ENCODE measurements at regions not wholly inside any gene's neighbourhood (a gene's known extent, or its start where the extent isn't known, plus 50 kb on each side); places are given as distances from the start of the nearest gene placed in this dataset.

GRCh38 chr20:41913146-41913545 lies 295.0 kb upstream of the CHD6 start:
- H3K9me3 Mint-ChIP-seq (ENCODE audit: low read depth) = peaks cover 4% of the 10 kb centered on the region
- no peak overlapping the region for H3K4me3 Mint-ChIP-seq
- H3K4me1 Mint-ChIP-seq (ENCODE audit: low read depth) = no peaks in the 10 kb centered on the region
- no peaks in the 10 kb centered on the region for H3K36me3 Mint-ChIP-seq
- no peak overlapping the region for H3K27ac Mint-ChIP-seq
- H3K27me3 Mint-ChIP-seq = peaks cover 19% of the 10 kb centered on the region

- Mint-ChIP-seq H3K27me3 (peaks cover 11% of the 10 kb centered on the region), H3K36me3 (no peaks in the 10 kb centered on the region), H3K9me3 (ENCODE audit: low read depth) (peaks cover 4% of the 10 kb centered on the region), H3K4me1 (ENCODE audit: low read depth) (no peaks in the 10 kb centered on the region), H3K27ac (no peak overlapping the region), H3K4me3 (no peak overlapping the region)
Measured at GRCh38 chr20:41910558-41910957, 292.4 kb upstream of the CHD6 start.

DNA sequence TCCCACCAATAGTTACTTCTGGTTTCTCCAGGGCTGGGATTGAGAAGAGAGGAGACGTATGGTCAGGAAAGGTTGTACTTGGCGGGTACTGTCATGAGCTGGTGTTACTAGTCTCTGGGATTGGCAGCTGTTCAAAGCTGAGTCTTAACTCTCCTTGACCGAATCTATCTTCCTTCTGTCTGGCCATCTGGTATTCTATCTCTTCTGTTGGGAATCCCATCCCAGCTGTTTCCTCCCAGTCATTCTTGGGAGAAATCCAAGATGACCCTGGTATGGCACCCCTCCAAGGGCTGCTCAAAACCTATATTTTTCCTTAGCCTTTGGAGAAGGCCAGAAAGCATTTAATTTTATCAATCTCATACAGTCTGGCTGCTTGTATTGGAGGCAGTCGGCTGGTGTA lies 287.0 kb upstream of the CHD6 start:
- Mint-ChIP-seq H3K4me1 (ENCODE audit: low read depth) (no peaks in the 10 kb centered on the region), H3K27ac (no peak overlapping the region), H3K36me3 (no peaks in the 10 kb centered on the region), H3K4me3 (no peak overlapping the region), H3K9me3 (ENCODE audit: low read depth) (no peaks in the 10 kb centered on the region), H3K27me3 (peaks cover 1% of the 10 kb centered on the region)

- no peak overlapping the region for H3K27ac Mint-ChIP-seq
- peaks cover 1% of the 10 kb centered on the region for H3K27me3 Mint-ChIP-seq
- H3K9me3 Mint-ChIP-seq (ENCODE audit: low read depth) = no peaks in the 10 kb centered on the region
- no peak overlapping the region for H3K4me3 Mint-ChIP-seq
- H3K36me3 Mint-ChIP-seq = no peaks in the 10 kb centered on the region
- no peaks in the 10 kb centered on the region for H3K4me1 Mint-ChIP-seq (ENCODE audit: low read depth)
Measured at GRCh38 chr20:41903586-41903985, 285.4 kb upstream of the CHD6 start.

GRCh38 chr20:41902346-41902745 lies 284.2 kb upstream of the CHD6 start:
- Mint-ChIP-seq H3K9me3 (ENCODE audit: low read depth) (no peaks in the 10 kb centered on the region), H3K4me1 (ENCODE audit: low read depth) (no peaks in the 10 kb centered on the region), H3K36me3 (no peaks in the 10 kb centered on the region), H3K27me3 (peaks cover 1% of the 10 kb centered on the region), H3K27ac (no peak overlapping the region), H3K4me3 (no peak overlapping the region)

- Mint-ChIP-seq H3K4me3 (no peak overlapping the region), H3K27ac (no peak overlapping the region), H3K9me3 (ENCODE audit: low read depth) (no peaks in the 10 kb centered on the region), H3K27me3 (peaks cover 3% of the 10 kb centered on the region), H3K36me3 (no peaks in the 10 kb centered on the region), H3K4me1 (ENCODE audit: low read depth) (no peaks in the 10 kb centered on the region)
Measured at GRCh38 chr20:41900201-41900691, 282.1 kb upstream of the CHD6 start.

DNA sequence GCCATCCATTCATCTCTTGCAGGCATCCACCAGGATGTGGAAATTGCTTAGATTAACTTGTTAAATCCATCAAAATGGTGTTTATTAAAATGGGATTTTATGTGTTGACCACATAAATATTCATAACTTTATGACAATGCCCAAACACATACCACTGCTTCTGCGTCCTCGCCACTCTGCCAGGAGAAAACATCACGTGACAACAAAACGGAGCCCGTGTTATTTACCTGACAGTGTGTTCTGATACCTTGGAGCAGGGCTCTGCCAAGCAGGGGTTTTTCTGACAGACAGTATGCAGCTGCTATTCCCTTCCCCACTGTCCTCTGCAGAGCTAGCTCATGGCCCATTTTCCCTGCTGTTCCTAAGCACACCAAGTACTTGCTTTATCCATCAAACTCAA lies 279.5 kb upstream of the CHD6 start:
- Mint-ChIP-seq H3K36me3 (no peaks in the 10 kb centered on the region), H3K4me3 (no peak overlapping the region), H3K9me3 (ENCODE audit: low read depth) (no peaks in the 10 kb centered on the region), H3K27me3 (peaks cover 5% of the 10 kb centered on the region), H3K27ac (no peak overlapping the region), H3K4me1 (ENCODE audit: low read depth) (no peaks in the 10 kb centered on the region)

- Mint-ChIP-seq H3K36me3 (no peaks in the 10 kb centered on the region), H3K4me3 (no peak overlapping the region), H3K9me3 (ENCODE audit: low read depth) (no peaks in the 10 kb centered on the region), H3K27me3 (peaks cover 4% of the 10 kb centered on the region), H3K27ac (no peak overlapping the region), H3K4me1 (ENCODE audit: low read depth) (no peaks in the 10 kb centered on the region)
Measured at GRCh38 chr20:41895241-41896032, 277.3 kb upstream of the CHD6 start.

DNA sequence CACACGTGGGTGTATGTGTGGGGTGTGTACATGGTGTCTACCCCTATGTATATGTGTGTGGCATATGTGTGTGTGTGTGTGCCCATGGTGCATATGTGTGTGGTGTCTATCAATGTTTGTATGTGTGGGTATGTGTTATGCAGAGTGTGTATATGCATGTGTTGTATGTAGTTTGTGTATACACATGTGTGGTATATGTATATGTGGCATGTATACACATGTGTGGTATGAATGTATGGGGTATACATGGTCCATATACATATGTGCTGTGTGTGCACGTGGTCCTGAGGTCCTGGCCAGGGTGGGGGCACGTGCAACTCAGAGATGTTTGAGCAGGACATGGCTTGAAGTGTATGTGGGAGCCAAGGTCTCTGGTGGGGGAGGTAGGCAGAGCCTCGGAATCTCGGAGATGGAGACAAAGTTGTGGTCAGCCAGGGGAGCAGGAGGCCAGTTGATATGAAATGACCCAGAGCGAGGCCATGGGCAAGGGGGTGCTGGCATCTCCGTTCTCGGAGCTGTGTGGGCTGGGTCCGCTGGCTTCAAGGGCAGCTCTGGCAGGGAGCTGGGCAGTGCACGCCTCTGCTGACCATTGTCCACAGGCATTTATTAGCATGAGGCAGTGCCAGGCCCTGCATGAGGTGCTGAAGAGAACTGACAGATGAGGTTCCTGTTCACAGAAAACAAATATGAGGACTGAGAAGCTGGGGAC lies 276.2 kb upstream of the CHD6 start:
- Mint-ChIP-seq H3K27ac (no peak overlapping the region), H3K4me1 (ENCODE audit: low read depth) (no peaks in the 10 kb centered on the region), H3K9me3 (ENCODE audit: low read depth) (no peaks in the 10 kb centered on the region), H3K36me3 (no peaks in the 10 kb centered on the region), H3K27me3 (peaks cover 4% of the 10 kb centered on the region), H3K4me3 (no peak overlapping the region)

DNA sequence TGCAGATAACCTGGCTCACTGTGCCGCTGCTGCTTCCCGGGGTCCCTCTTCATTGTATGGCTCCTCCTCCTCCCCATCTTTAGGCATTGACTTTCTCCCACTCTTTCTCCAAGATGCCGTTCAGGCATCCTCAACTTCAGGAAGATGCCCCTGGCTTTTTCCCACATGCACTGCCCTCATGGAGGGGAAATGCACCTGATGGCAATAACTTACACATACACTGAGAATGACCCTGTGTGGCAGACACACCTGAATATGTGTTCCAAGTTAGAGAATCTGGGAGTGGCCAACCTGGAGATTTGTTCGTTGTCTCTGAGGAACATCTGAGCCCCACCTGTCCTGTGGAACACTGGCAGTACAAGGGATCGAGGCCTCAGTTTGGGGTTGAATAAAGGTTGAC lies 273.9 kb upstream of the CHD6 start:
- peaks cover 7% of the 10 kb centered on the region for H3K27me3 Mint-ChIP-seq
- no peaks in the 10 kb centered on the region for H3K9me3 Mint-ChIP-seq (ENCODE audit: low read depth)
- H3K4me1 Mint-ChIP-seq (ENCODE audit: low read depth) = no peaks in the 10 kb centered on the region
- no peaks in the 10 kb centered on the region for H3K36me3 Mint-ChIP-seq
- H3K4me3 Mint-ChIP-seq = no peak overlapping the region
- H3K27ac Mint-ChIP-seq = no peak overlapping the region

GRCh38 chr20:41889844-41890224 lies 271.7 kb upstream of the CHD6 start:
- Mint-ChIP-seq H3K27ac (no peak overlapping the region), H3K4me3 (no peak overlapping the region), H3K9me3 (ENCODE audit: low read depth) (no peaks in the 10 kb centered on the region), H3K4me1 (ENCODE audit: low read depth) (no peaks in the 10 kb centered on the region), H3K27me3 (peaks cover 5% of the 10 kb centered on the region), H3K36me3 (no peaks in the 10 kb centered on the region)

- H3K4me1 Mint-ChIP-seq (ENCODE audit: low read depth) = no peaks in the 10 kb centered on the region
- peaks cover 3% of the 10 kb centered on the region for H3K27me3 Mint-ChIP-seq
- no peak overlapping the region for H3K27ac Mint-ChIP-seq
- H3K36me3 Mint-ChIP-seq = no peaks in the 10 kb centered on the region
- H3K4me3 Mint-ChIP-seq = no peak overlapping the region
- H3K9me3 Mint-ChIP-seq (ENCODE audit: low read depth) = no peaks in the 10 kb centered on the region
Measured at GRCh38 chr20:41889126-41889843, 271.1 kb upstream of the CHD6 start.

DNA sequence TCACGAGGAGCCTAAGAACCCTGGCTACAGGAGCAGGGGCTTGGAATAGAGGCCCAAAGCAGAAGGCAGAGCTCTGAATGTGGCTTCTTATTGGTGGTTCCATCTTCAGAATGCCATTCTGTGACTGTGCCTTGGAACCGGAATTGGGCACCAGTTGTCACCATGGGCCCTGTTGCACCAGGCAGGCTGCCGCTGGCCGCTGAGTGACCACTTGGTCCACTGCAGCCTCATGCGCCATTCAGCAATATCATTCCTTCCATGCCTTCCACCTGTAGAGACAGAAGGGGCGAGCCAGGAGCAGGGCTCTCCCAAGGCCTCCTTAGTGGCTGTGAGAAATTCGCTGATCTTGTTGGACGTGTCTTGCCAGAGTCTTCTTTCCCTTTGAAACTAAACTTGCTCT lies 270.3 kb upstream of the CHD6 start:
- no peaks in the 10 kb centered on the region for H3K9me3 Mint-ChIP-seq (ENCODE audit: low read depth)
- no peaks in the 10 kb centered on the region for H3K36me3 Mint-ChIP-seq
- H3K4me1 Mint-ChIP-seq (ENCODE audit: low read depth) = no peaks in the 10 kb centered on the region
- no peak overlapping the region for H3K4me3 Mint-ChIP-seq
- H3K27ac Mint-ChIP-seq = no peak overlapping the region
- peaks cover 3% of the 10 kb centered on the region for H3K27me3 Mint-ChIP-seq

- no peaks in the 10 kb centered on the region for H3K4me1 Mint-ChIP-seq (ENCODE audit: low read depth)
- no peak overlapping the region for H3K27ac Mint-ChIP-seq
- H3K36me3 Mint-ChIP-seq = no peaks in the 10 kb centered on the region
- peaks cover 6% of the 10 kb centered on the region for H3K27me3 Mint-ChIP-seq
- H3K4me3 Mint-ChIP-seq = no peak overlapping the region
- H3K9me3 Mint-ChIP-seq (ENCODE audit: low read depth) = no peaks in the 10 kb centered on the region
Measured at GRCh38 chr20:41887500-41887899, 269.3 kb upstream of the CHD6 start.

GRCh38 chr20:41881466-41882046 lies 263.4 kb upstream of the CHD6 start:
- H3K9me3 Mint-ChIP-seq (ENCODE audit: low read depth) = no peaks in the 10 kb centered on the region
- H3K4me1 Mint-ChIP-seq (ENCODE audit: low read depth) = no peaks in the 10 kb centered on the region
- H3K27me3 Mint-ChIP-seq = peaks cover 5% of the 10 kb centered on the region
- no peak overlapping the region for H3K27ac Mint-ChIP-seq
- no peak overlapping the region for H3K4me3 Mint-ChIP-seq
- H3K36me3 Mint-ChIP-seq = no peaks in the 10 kb centered on the region

Measured in activated naive CD8-positive, alpha-beta T cell (primary cell).